PC-3 (cell line): ENCODE measurements at regions not wholly inside any gene's neighbourhood (a gene's known extent, or its start where the extent isn't known, plus 50 kb on each side); places are given as distances from the start of the nearest gene placed in this dataset.

ENCODE experiments used
- ATAC-seq: fragments of 200-7000 bp; cut with Tn5 transposase; 2 replicates; pipeline ENCODE4 v1.9.1; 2020; ENCODE audit warnings: mild to moderate bottlenecking, moderate library complexity
- BruUV-seq: library from RNA; stranded (reverse); fragments of 400-500 nt; replicated peaks from 2 replicates; lab custom pipeline; 2021; lab: Mats Ljungman, UMichigan
- CTCF ChIA-PET: fragments of 300-600 bp; sonication (Branson Sonifier 250); formaldehyde crosslinking; loops from one replicate; lab custom pipeline; 2022; ENCODE audit warnings: antibody characterized with exemption; lab: Charles Lee
- POLR2A ChIA-PET: fragments of 300-600 bp; sonication (Branson Sonifier 250); formaldehyde crosslinking; loops from one replicate; lab custom pipeline; 2022; ENCODE audit warnings: antibody characterized with exemption; ENCODE audit not compliant: unreplicated experiment; lab: Charles Lee
- DNase-seq: peaks from one replicate; pipeline ENCODE4 v3.0.0-alpha.2; 2015
- H2AFZ ChIP-seq: fragments of 300-600 bp; sonication (generic); 2 replicates; pipeline ENCODE4 v1.6.0; 2016; ENCODE audit warnings: antibody characterized with exemption, low read length
- H3F3A ChIP-seq: fragments of 300-600 bp; sonication (generic); one replicate; pipeline ENCODE4 v1.6.0; 2017; ENCODE audit warnings: antibody characterized with exemption, low read length, control low read depth, mild to moderate bottlenecking; ENCODE audit not compliant: unreplicated experiment
- H3K27ac ChIP-seq: fragments of 300-600 bp; sonication (generic); 2 replicates; pipeline ENCODE4 v1.5.1; 2016; ENCODE audit warnings: mild to moderate bottlenecking, low read length
- H3K27me3 ChIP-seq: fragments of 300-600 bp; sonication (generic); 2 replicates; pipeline ENCODE4 v1.6.1; 2016; ENCODE audit warnings: low read length, mixed read lengths
- H3K36me3 ChIP-seq: fragments of 300-600 bp; sonication (generic); 2 replicates; pipeline ENCODE4 v1.6.1; 2016; ENCODE audit warnings: low read depth, mixed run types, low read length, mixed read lengths
- H3K4me1 ChIP-seq: fragments of 300-600 bp; sonication (generic); 2 replicates; pipeline ENCODE4 v1.5.1; 2016; ENCODE audit warnings: low read length; ENCODE audit not compliant: insufficient read depth
- H3K4me2 ChIP-seq: fragments of 300-600 bp; sonication (generic); 2 replicates; pipeline ENCODE4 v1.6.0; 2016; ENCODE audit warnings: low read length
- H3K4me3 ChIP-seq: fragments of 300-600 bp; sonication (generic); 2 replicates; pipeline ENCODE4 v1.5.1; 2016; ENCODE audit warnings: mild to moderate bottlenecking, low read length, mixed read lengths
- H3K79me2 ChIP-seq: fragments of 300-600 bp; sonication (generic); 2 replicates; pipeline ENCODE4 v1.6.1; 2017; ENCODE audit warnings: low read length, mixed read lengths
- H3K9ac ChIP-seq: fragments of 300-600 bp; sonication (generic); 2 replicates; pipeline ENCODE4 v1.6.0; 2016; ENCODE audit warnings: mild to moderate bottlenecking, low read length
- H3K9me2 ChIP-seq: fragments of 300-600 bp; sonication (generic); replicated peaks from 2 replicates; pipeline ENCODE4 v1.6.1; 2016; ENCODE audit warnings: mixed run types, low read length, mixed read lengths
- H3K9me3 ChIP-seq: fragments of 300-600 bp; sonication (generic); 2 replicates; pipeline ENCODE4 v1.6.1; 2016; ENCODE audit warnings: low read length, mixed read lengths
- H4K20me1 ChIP-seq: fragments of 300-600 bp; sonication (generic); 2 replicates; pipeline ENCODE4 v1.6.1; 2016; ENCODE audit warnings: low read length, mixed read lengths
- CTCF ChIP-seq: fragments of 300-600 bp; sonication (generic); conservative IDR thresholded peaks from 2 replicates; pipeline ENCODE4 v1.5.1; 2017; ENCODE audit warnings: antibody characterized with exemption, low read depth, mild to moderate bottlenecking, low read length
- EZH2 ChIP-seq: fragments of 300-600 bp; sonication (generic); IDR thresholded peaks from one replicate; pipeline ENCODE4 v1.6.1; 2017; ENCODE audit warnings: antibody characterized with exemption, mild to moderate bottlenecking, low read length; ENCODE audit not compliant: unreplicated experiment
- EZH2phosphoT487 ChIP-seq: fragments of 300-600 bp; sonication (generic); IDR thresholded peaks from 2 replicates; pipeline ENCODE4 v1.6.1; 2018; ENCODE audit warnings: mild to moderate bottlenecking, antibody characterized with exemption, low read length, borderline replicate concordance
- intact Hi-C: fragments of 100-400 bp; cut with micrococcal nuclease; formaldehyde crosslinking; loops from 2 replicates; pipeline ENCODE4 v1.9.0; 2023

GRCh38 chr2:122112216-122113005 is 357.0 kb downstream of the TSN start:
- TF ChIP-seq EZH2phosphoT487 = no peak
- no peak for TF ChIP-seq CTCF
- TF ChIP-seq EZH2 = no peak
- Histone ChIP-seq H3K36me3 (no peaks in the 10 kb centered on the region), H2AFZ (no peak overlapping the region), H3K9ac (no peak overlapping the region), H3K27ac (no peak overlapping the region), H3K9me3 (no peaks in the 10 kb centered on the region), H3K4me1 (no peaks in the 10 kb centered on the region), H3K9me2 (no peaks in the 10 kb centered on the region), H3K4me2 (no peak overlapping the region), H3K4me3 (no peak overlapping the region), H4K20me1 (no peaks in the 10 kb centered on the region), H3F3A (no peaks in the 10 kb centered on the region), H3K27me3 (peaks cover 87% of the 10 kb centered on the region), H3K79me2 (no peaks in the 10 kb centered on the region)
- BruUV-seq = no TSS peak
- CTCF ChIA-PET = no interaction called here
- DNase-seq (no peak), ATAC-seq (no peak)
- intact Hi-C loops = no loop called here
- POLR2A ChIA-PET = no interaction called here

DNA sequence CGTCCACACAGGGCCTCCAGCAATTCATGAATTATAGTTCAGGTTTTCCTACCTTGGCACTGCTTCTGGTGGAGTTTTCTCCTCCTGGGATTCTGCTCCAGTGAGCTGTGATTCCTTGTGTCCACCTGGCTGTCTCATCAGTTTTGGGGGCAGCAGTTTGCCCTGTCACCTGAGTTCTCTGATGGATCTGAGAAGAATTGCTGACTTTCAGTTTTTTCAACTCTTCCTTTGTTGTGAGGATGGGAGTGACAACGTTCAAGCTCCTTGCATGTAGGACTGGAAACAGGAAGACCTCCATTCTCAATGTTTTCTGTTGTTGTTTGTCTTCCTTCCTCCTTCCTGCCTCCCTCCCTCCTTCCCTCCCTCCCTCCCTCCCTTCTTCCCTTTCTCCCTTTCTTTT is 359.0 kb downstream of the TSN start:
- Histone ChIP-seq H2AFZ (no peak overlapping the region), H3K79me2 (no peaks in the 10 kb centered on the region), H3K4me3 (no peak overlapping the region), H3K4me1 (no peaks in the 10 kb centered on the region), H4K20me1 (no peaks in the 10 kb centered on the region), H3K27ac (no peak overlapping the region), H3K9ac (no peak overlapping the region), H3K36me3 (no peaks in the 10 kb centered on the region), H3F3A (no peaks in the 10 kb centered on the region), H3K9me3 (no peaks in the 10 kb centered on the region), H3K27me3 (peaks cover 72% of the 10 kb centered on the region), H3K4me2 (no peak overlapping the region), H3K9me2 (no peaks in the 10 kb centered on the region)
- POLR2A ChIA-PET = interaction anchor here (0.5 kb wide), 1 partner anchor 10 kb away, joined by 4 read pairs; no protein-coding TSS in a partner anchor
- BruUV-seq = no TSS peak
- DNase-seq = no peak
- CTCF ChIA-PET = no interaction called here
- intact Hi-C loops = no loop called here
- TF ChIP-seq EZH2 (no peak), EZH2phosphoT487 (no peak), CTCF (no peak)
- ATAC-seq = no peak

DNA sequence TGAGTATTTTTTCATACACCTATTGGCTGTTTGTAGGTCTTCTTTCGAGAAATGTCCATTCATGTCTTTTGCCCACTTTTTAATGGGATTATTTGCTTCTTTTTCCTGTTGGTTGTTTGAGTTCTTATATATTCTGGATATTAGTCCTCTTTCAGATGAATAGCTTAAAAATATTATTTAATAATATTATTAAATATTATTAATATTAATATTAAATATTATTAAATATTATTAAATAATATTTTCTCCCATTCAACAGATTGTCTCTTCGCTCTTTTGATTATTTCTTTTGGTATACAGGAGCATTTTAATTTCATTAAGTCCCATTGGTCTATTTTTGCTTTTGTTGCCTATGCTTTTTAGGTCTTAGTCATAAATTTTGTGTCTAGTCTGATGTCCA is 361.9 kb downstream of the TSN start:
- no peak overlapping the region for H2AFZ ChIP-seq
- H3K27me3 ChIP-seq = peaks cover 43% of the 10 kb centered on the region
- H3K27ac ChIP-seq = no peak overlapping the region
- ATAC-seq = no peak
- no peak overlapping the region for H3K4me3 ChIP-seq
- BruUV-seq = no TSS peak
- ChIA-PET POLR2A (no interaction called here), CTCF (no interaction called here)
- H4K20me1 ChIP-seq = no peaks in the 10 kb centered on the region
- intact Hi-C loops = no loop called here
- no peak overlapping the region for H3K4me2 ChIP-seq
- no peaks in the 10 kb centered on the region for H3F3A ChIP-seq
- H3K79me2 ChIP-seq = no peaks in the 10 kb centered on the region
- no peaks in the 10 kb centered on the region for H3K4me1 ChIP-seq
- TF ChIP-seq CTCF (no peak), EZH2 (no peak), EZH2phosphoT487 (no peak)
- no peak for DNase-seq
- no peaks in the 10 kb centered on the region for H3K9me2 ChIP-seq
- H3K36me3 ChIP-seq = no peaks in the 10 kb centered on the region
- no peaks in the 10 kb centered on the region for H3K9me3 ChIP-seq
- H3K9ac ChIP-seq = no peak overlapping the region
